Thoracic aorta (tissue), 2 donors: ENCODE measurements at regions not wholly inside any gene's neighbourhood (a gene's known extent, or its start where the extent isn't known, plus 50 kb on each side); places are given as distances from the start of the nearest gene placed in this dataset.
"Not testable (repeated sequence)": the region's sequence is repeated elsewhere in the genome, so short reads cannot be mapped to it uniquely, and the experiment has no call there.

Experiments
- ATAC-seq: fragments of 150-250 bp; one replicate; pipeline ENCODE4 v1.8.0; 2017; ENCODE audit warnings: low read depth; ENCODE audit not compliant: insufficient number of reproducible peaks, low FRiP score
- DNase-seq: peaks from one replicate; pipeline ENCODE4 v3.0.0-alpha.2; 2020; ENCODE audit warnings: low spot score
- H3K27ac ChIP-seq, 2 donors: fragments of 200-600 bp; sonication (generic); 1 replicate in 1 of 2; 2 replicates in 1 of 2; pipeline ENCODE4 v1.5.1; 2016; ENCODE audit warnings: mild to moderate bottlenecking in 2 of 2, moderate library complexity in 2 of 2
- H3K27me3 ChIP-seq: fragments of 200-600 bp; sonication (generic); replicated peaks from 2 replicates; pipeline ENCODE4 v1.6.0; 2016; ENCODE audit warnings: mild to moderate bottlenecking; ENCODE audit not compliant: insufficient read depth
- H3K36me3 ChIP-seq: fragments of 200-600 bp; sonication (generic); one replicate; pipeline ENCODE4 v1.5.1; 2016
- H3K4me1 ChIP-seq, 2 donors: fragments of 200-600 bp; sonication (generic); 1 replicate in 1 of 2; 2 replicates in 1 of 2; pipeline versions ENCODE4 v1.5.1 to v1.6.0; 2016; ENCODE audit warnings: low read depth in 2 of 2, mild to moderate bottlenecking in 1 of 2; ENCODE audit not compliant: control insufficient read depth in 1 of 2
- H3K4me3 ChIP-seq: fragments of 200-600 bp; sonication (generic); 2 replicates; pipeline ENCODE4 v1.5.1; 2016; ENCODE audit warnings: mild to moderate bottlenecking
- H3K9me3 ChIP-seq: fragments of 200-600 bp; sonication (generic); 2 replicates; pipeline ENCODE4 v1.5.1; 2016
- TF ChIP-seq, protein P1 (sequence below): fragments of 200-600 bp; sonication (generic); IDR thresholded peaks from one replicate; pipeline ENCODE4 v1.5.1; 2019; ENCODE audit warnings: antibody characterized with exemption

GRCh38 chr16:59950431-59950830 is 1216.3 kb upstream of the GOT2 start:
- Histone ChIP-seq H3K27me3 (no peaks in the 10 kb centered on the region), H3K4me3 (no peak overlapping the region), H3K36me3 (no peaks in the 10 kb centered on the region), H3K9me3 (no peaks in the 10 kb centered on the region), H3K4me1 (no peaks in the 10 kb centered on the region), H3K27ac (no peak overlapping the region)
- TF ChIP-seq, protein P1, sequence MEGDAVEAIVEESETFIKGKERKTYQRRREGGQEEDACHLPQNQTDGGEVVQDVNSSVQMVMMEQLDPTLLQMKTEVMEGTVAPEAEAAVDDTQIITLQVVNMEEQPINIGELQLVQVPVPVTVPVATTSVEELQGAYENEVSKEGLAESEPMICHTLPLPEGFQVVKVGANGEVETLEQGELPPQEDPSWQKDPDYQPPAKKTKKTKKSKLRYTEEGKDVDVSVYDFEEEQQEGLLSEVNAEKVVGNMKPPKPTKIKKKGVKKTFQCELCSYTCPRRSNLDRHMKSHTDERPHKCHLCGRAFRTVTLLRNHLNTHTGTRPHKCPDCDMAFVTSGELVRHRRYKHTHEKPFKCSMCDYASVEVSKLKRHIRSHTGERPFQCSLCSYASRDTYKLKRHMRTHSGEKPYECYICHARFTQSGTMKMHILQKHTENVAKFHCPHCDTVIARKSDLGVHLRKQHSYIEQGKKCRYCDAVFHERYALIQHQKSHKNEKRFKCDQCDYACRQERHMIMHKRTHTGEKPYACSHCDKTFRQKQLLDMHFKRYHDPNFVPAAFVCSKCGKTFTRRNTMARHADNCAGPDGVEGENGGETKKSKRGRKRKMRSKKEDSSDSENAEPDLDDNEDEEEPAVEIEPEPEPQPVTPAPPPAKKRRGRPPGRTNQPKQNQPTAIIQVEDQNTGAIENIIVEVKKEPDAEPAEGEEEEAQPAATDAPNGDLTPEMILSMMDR, result no peak
- ATAC-seq (no peak), DNase-seq (no peak)

DNA sequence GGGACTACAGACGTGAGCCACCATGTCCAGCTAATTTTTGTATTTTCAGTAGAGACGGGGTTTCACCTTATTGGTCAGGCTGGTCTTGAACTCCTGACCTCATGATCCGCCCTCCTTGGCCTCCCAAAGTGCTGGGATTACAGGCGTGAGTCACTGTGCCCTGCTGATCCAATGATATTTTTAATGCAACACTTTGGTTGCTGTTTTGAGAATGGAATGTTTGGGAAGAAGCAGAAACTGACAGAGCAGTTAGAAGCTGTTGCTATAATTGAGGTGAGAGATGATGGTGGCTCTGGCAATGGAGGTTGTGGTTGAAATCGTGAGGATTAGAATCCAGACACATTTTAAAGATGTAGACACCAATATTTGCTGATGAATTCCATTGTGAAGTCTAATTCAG is 1209.9 kb upstream of the GOT2 start:
- not testable (repeated sequence) for H3K4me3 ChIP-seq, DNase-seq, H3K27ac ChIP-seq, H3K9me3 ChIP-seq, H3K4me1 ChIP-seq, H3K36me3 ChIP-seq, H3K27me3 ChIP-seq, ATAC-seq

DNA sequence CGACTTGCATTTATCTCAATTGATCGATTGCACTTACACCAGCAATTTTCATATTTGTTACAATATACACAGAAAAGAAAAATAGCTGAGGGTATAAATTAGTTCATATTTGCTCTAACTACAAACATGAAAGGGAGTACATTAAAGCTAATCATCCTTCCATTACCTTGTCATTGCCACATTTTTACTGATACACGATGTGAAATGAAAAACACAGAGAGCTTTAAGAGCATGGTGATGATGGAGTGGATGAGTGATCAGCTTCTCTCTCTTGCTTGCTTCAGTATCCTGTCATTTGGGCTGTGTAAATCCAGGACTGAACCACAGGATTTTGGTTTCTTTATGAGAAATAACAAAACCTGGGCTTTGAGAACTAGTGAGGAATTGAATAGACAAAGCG is 1207.5 kb upstream of the GOT2 start:
- TF ChIP-seq, protein P1, result no peak
- Histone ChIP-seq H3K4me3 (no peak overlapping the region), H3K27me3 (no peaks in the 10 kb centered on the region), H3K27ac (no peak overlapping the region), H3K4me1 (no peaks in the 10 kb centered on the region), H3K36me3 (no peaks in the 10 kb centered on the region), H3K9me3 (no peaks in the 10 kb centered on the region)
- DNase-seq (no peak), ATAC-seq (no peak)

DNA sequence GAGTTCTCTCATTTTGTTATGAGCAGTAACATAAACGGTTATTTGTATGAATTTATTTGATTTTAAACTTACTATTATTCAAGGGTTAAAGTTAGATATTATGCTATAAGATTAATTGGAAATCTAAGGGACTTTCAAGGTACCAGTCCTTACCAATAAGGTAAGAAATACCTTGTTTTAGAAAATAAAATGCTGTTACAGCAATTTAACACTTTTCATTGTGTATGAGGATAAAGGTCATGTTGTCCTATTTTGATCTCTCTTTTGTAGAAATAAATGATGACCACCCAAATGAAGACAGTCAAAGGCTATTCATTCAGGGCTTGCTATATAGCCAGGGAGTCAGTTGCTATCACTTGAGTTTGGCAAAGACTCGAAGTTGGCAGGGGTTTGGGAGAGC is 1185.9 kb upstream of the GOT2 start:
- Histone ChIP-seq H3K4me1 (no peaks in the 10 kb centered on the region), H3K27me3 (no peaks in the 10 kb centered on the region), H3K9me3 (no peaks in the 10 kb centered on the region), H3K36me3 (no peaks in the 10 kb centered on the region), H3K27ac (no peak overlapping the region), H3K4me3 (no peak overlapping the region)
- no peak for ATAC-seq
- TF ChIP-seq, protein P1, result no peak
- no peak for DNase-seq

DNA sequence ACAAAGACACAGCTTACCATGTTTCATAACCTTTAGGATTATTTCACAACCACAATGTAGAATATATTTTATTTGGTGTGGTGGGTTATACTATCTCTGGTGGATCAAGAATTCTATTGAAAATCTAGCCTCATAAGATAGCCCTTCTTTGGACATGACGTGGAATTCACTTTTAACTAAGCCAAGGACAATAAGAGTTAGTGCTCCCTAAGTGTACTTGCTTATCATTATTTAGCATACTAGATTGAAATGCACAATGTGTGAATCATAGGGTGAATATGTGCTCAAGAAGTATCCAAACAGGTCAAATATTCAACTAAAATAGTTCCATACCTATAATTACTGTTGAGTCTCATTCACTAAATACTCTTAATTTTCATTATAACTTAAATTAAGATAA is 1179.5 kb upstream of the GOT2 start:
- Histone ChIP-seq H3K4me1 (no peaks in the 10 kb centered on the region), H3K27me3 (no peaks in the 10 kb centered on the region), H3K4me3 (no peak overlapping the region), H3K36me3 (no peaks in the 10 kb centered on the region), H3K27ac (no peak overlapping the region), H3K9me3 (no peaks in the 10 kb centered on the region)
- no peak for ATAC-seq
- no peak for DNase-seq
- TF ChIP-seq, protein P1, result no peak

DNA sequence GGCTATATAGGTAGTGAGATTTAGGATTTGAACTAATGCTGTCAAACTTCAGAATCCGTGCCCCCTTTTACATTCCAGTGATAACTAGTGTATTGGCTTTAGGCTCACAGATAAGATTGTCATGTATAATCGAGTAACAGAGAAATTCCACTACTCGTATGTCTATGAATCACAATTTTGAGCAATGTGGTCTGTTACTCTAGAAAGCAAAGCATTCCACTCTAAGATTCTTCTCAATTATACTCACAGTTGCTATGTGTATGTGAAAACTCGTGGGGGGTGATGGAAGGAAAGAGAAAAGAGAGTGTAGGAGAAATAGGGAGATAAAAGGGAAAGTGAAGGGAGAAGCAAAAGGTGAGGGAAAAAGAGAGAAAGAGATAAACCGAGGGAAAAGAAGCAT is 1175.1 kb upstream of the GOT2 start:
- Histone ChIP-seq H3K9me3 (no peaks in the 10 kb centered on the region), H3K27ac (no peak overlapping the region), H3K4me1 (no peaks in the 10 kb centered on the region), H3K27me3 (no peaks in the 10 kb centered on the region), H3K36me3 (no peaks in the 10 kb centered on the region), H3K4me3 (no peak overlapping the region)
- DNase-seq (no peak), ATAC-seq (no peak)
- TF ChIP-seq, protein P1, result no peak
